ENCODE measurements at regions not wholly inside any gene's neighbourhood (a gene's known extent, or its start where the extent isn't known, plus 50 kb on each side); places are given as distances from the start of the nearest gene placed in this dataset.

DNA sequence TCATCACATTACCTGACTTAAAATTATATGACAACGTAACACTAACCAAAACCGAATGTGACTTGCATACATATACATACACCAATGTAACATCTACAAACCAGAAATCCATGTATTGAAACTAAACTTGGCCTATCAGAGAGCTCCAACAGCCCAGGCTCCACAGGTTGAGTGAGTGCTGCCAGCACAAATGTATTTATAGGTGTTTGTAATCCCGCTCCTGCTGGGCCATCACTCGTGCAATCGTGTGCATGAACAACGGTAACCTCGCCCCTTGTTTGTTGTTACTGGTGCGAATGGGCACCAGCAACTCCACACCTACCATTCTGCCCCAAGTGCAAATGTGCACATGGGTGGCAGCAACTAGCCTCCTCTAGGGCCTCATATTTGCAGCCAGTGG is 165.7 kb upstream of the XIST start:
- Histone ChIP-seq H3K4me2 (replicated peaks; ENCODE audit: low read depth, low read length, poor library complexity, severe bottlenecking) (no peak overlapping the region), H2AFZ (ENCODE audit: insufficient read depth, low read depth, low read length, poor library complexity, severe bottlenecking) (no peak overlapping the region), H3K27ac (ENCODE audit: low read length in 2 of 2) (no peak overlapping the region), H3K9ac (ENCODE audit: low read length) (no peak overlapping the region), H4K20me1 (ENCODE audit: control insufficient read depth, insufficient read depth, low read length, poor library complexity, severe bottlenecking) (no peaks in the 10 kb centered on the region), H3K4me1 (ENCODE audit: control insufficient read depth in 2 of 2, insufficient read depth in 2 of 2, low read length in 2 of 2) (no peaks in the 10 kb centered on the region), H3K79me2 (ENCODE audit: control insufficient read depth, insufficient read depth, low read length) (no peaks in the 10 kb centered on the region), H3K4me3 (ENCODE audit: control extremely low read depth in 1 of 5, extremely low read depth in 1 of 5, insufficient read depth in 1 of 5, low read depth in 2 of 5, low read length in 4 of 5) (no peak overlapping the region), H3K27me3 (replicated peaks in 1 of 4; ENCODE audit: control extremely low read depth in 1 of 4, control insufficient read depth in 3 of 4, insufficient read depth in 4 of 4, low read length in 3 of 4) (no peaks in the 10 kb centered on the region), H3K9me3 (ENCODE audit: control extremely low read depth in 1 of 3, control insufficient read depth in 2 of 3, insufficient read depth in 1 of 3, low read length in 2 of 3) (no peaks in the 10 kb centered on the region), H3K36me3 (replicated peaks in 1 of 2; ENCODE audit: control extremely low read depth in 1 of 2, control insufficient read depth in 1 of 2, extremely low read depth in 1 of 2, insufficient read depth in 2 of 2, low read length in 1 of 2) (no peaks in the 10 kb centered on the region)
- H3K4me3 Mint-ChIP-seq = no peak overlapping the region
- intact Hi-C loops (cut with micrococcal nuclease) = loop anchor here (10.0 kb wide), 1 partner anchor 537 kb away; no protein-coding TSS in a partner anchor
- ChIA-PET CTCF (no interaction called here), POLR2A (no interaction called here)
- no peak for ATAC-seq (ENCODE audit: low read depth)
- TF ChIP-seq, protein P1, sequence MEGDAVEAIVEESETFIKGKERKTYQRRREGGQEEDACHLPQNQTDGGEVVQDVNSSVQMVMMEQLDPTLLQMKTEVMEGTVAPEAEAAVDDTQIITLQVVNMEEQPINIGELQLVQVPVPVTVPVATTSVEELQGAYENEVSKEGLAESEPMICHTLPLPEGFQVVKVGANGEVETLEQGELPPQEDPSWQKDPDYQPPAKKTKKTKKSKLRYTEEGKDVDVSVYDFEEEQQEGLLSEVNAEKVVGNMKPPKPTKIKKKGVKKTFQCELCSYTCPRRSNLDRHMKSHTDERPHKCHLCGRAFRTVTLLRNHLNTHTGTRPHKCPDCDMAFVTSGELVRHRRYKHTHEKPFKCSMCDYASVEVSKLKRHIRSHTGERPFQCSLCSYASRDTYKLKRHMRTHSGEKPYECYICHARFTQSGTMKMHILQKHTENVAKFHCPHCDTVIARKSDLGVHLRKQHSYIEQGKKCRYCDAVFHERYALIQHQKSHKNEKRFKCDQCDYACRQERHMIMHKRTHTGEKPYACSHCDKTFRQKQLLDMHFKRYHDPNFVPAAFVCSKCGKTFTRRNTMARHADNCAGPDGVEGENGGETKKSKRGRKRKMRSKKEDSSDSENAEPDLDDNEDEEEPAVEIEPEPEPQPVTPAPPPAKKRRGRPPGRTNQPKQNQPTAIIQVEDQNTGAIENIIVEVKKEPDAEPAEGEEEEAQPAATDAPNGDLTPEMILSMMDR (IDR thresholded peaks at IDR 0.05) = no peak
- TF ChIP-seq EZH2 (IDR thresholded peaks at IDR 0.05; ENCODE audit: borderline replicate concordance, insufficient read depth, low read depth, low read length, poor library complexity, severe bottlenecking) = no peak
- no peak for DNase-seq
- H3K9me3 Mint-ChIP-seq (ENCODE audit: insufficient read depth) = no peaks in the 10 kb centered on the region
- H3K27me3 Mint-ChIP-seq = no peaks in the 10 kb centered on the region
- 98% methylated on average over 5 of the region's 8 CpGs for WGBS (ENCODE audit: insufficient coverage)
- no peak overlapping the region for H3K27ac Mint-ChIP-seq
- H3K4me1 Mint-ChIP-seq = no peaks in the 10 kb centered on the region

DNA sequence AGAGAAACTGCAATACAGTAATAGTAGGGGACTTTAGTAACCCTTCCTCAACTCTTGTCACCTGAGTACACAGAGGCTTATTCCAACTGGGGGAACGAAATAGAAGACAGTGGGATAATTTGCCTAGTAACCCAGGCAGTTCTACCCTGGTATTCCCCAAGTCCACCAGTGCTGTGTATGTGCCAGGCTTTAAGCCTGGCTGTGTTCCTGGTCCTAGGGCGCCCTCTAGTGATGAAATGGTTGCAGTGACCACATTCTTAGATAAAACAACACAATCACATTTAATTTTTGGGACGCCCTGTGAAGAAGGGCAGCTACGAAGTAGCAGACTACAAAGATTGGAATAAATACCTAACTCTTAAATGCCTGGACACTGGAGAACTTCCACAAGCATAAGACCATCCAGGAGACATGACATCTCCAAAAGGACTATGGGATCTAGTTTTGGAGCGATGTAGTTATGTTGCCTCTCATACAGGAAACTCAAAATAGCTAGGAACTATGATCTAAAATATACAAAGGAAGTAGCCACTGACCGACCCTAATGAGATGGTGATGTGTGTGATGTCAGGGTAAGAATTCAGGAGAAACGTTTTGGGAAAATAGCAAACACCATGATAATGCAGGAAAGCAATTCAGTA is 163.0 kb upstream of the XIST start:
- H2AFZ ChIP-seq (ENCODE audit: insufficient read depth, low read depth, low read length, poor library complexity, severe bottlenecking) = no peak overlapping the region
- TF ChIP-seq, protein P1 (IDR thresholded peaks at IDR 0.05) = peak; percentile 75
- no peak for TF ChIP-seq EZH2 (IDR thresholded peaks at IDR 0.05; ENCODE audit: borderline replicate concordance, insufficient read depth, low read depth, low read length, poor library complexity, severe bottlenecking)
- no peak overlapping the region for H3K4me2 ChIP-seq (replicated peaks; ENCODE audit: low read depth, low read length, poor library complexity, severe bottlenecking)
- no peak overlapping the region for H3K9ac ChIP-seq (ENCODE audit: low read length)
- H3K9me3 ChIP-seq (ENCODE audit: control extremely low read depth in 1 of 3, control insufficient read depth in 2 of 3, insufficient read depth in 1 of 3, low read length in 2 of 3) = no peaks in the 10 kb centered on the region
- ChIA-PET CTCF (interaction anchor here (0.8 to 2.2 kb wide), 6 partner anchors 149 to 163 kb away, joined by 3 to 13 read pairs (median 6); partner anchors contain the start of gene XIST), POLR2A (no interaction called here)
- intact Hi-C loops (cut with micrococcal nuclease) = loop anchor here (10.0 kb wide), 1 partner anchor 539 kb away; no protein-coding TSS in a partner anchor
- no peaks in the 10 kb centered on the region for H3K27me3 ChIP-seq (replicated peaks in 1 of 4; ENCODE audit: control extremely low read depth in 1 of 4, control insufficient read depth in 3 of 4, insufficient read depth in 4 of 4, low read length in 3 of 4)
- H3K27ac ChIP-seq (ENCODE audit: low read length in 2 of 2) = no peak overlapping the region
- no peaks in the 10 kb centered on the region for H4K20me1 ChIP-seq (ENCODE audit: control insufficient read depth, insufficient read depth, low read length, poor library complexity, severe bottlenecking)
- WGBS (ENCODE audit: insufficient coverage) = no CpG with 5 or more reads among the region's 7 CpGs
- no peaks in the 10 kb centered on the region for H3K4me1 ChIP-seq (ENCODE audit: control insufficient read depth in 2 of 2, insufficient read depth in 2 of 2, low read length in 2 of 2)
- Mint-ChIP-seq H3K27ac (no peak overlapping the region), H3K4me1 (no peaks in the 10 kb centered on the region), H3K27me3 (no peaks in the 10 kb centered on the region), H3K9me3 (ENCODE audit: insufficient read depth) (no peaks in the 10 kb centered on the region), H3K4me3 (no peak overlapping the region)
- no peaks in the 10 kb centered on the region for H3K36me3 ChIP-seq (replicated peaks in 1 of 2; ENCODE audit: control extremely low read depth in 1 of 2, control insufficient read depth in 1 of 2, extremely low read depth in 1 of 2, insufficient read depth in 2 of 2, low read length in 1 of 2)
- H3K4me3 ChIP-seq (ENCODE audit: control extremely low read depth in 1 of 5, extremely low read depth in 1 of 5, insufficient read depth in 1 of 5, low read depth in 2 of 5, low read length in 4 of 5) = no peak overlapping the region
- peak; percentile 67 for DNase-seq
- no peak for ATAC-seq (ENCODE audit: low read depth)
- no peaks in the 10 kb centered on the region for H3K79me2 ChIP-seq (ENCODE audit: control insufficient read depth, insufficient read depth, low read length)
